BE2C (cell line): ENCODE measurements at regions not wholly inside any gene's neighbourhood (a gene's known extent, or its start where the extent isn't known, plus 50 kb on each side); places are given as distances from the start of the nearest gene placed in this dataset.
"Not testable (repeated sequence)": the region's sequence is repeated elsewhere in the genome, so short reads cannot be mapped to it uniquely, and the experiment has no call there.

Source experiments
- DNase-seq: peaks from one replicate; pipeline ENCODE4 v3.0.0-alpha.2; 2020
- H3K27me3 ChIP-seq: fragments of 250-450 bp; sonication (Bioruptor Pico); 2 replicates; pipeline ENCODE4 v1.5.1; 2020; ENCODE audit warnings: mild to moderate bottlenecking
- H3K36me3 ChIP-seq: fragments of 250-450 bp; sonication (Bioruptor Pico); 2 replicates; pipeline ENCODE4 v1.5.1; 2020; ENCODE audit warnings: mild to moderate bottlenecking
- H3K4me1 ChIP-seq: fragments of 250-450 bp; sonication (Bioruptor Pico); 2 replicates; pipeline ENCODE4 v1.5.1; 2020
- H3K4me3 ChIP-seq: 2 replicates; pipeline ENCODE4 v1.5.1; 2011; ENCODE audit warnings: low read depth, low read length
- H3K9me3 ChIP-seq: fragments of 250-450 bp; sonication (Bioruptor Pico); 2 replicates; pipeline ENCODE4 v1.5.1; 2020
- CTCF ChIP-seq: IDR thresholded peaks from 2 replicates; pipeline ENCODE4 v1.5.1; 2012; ENCODE audit warnings: mild to moderate bottlenecking, low read depth, low read length

DNA sequence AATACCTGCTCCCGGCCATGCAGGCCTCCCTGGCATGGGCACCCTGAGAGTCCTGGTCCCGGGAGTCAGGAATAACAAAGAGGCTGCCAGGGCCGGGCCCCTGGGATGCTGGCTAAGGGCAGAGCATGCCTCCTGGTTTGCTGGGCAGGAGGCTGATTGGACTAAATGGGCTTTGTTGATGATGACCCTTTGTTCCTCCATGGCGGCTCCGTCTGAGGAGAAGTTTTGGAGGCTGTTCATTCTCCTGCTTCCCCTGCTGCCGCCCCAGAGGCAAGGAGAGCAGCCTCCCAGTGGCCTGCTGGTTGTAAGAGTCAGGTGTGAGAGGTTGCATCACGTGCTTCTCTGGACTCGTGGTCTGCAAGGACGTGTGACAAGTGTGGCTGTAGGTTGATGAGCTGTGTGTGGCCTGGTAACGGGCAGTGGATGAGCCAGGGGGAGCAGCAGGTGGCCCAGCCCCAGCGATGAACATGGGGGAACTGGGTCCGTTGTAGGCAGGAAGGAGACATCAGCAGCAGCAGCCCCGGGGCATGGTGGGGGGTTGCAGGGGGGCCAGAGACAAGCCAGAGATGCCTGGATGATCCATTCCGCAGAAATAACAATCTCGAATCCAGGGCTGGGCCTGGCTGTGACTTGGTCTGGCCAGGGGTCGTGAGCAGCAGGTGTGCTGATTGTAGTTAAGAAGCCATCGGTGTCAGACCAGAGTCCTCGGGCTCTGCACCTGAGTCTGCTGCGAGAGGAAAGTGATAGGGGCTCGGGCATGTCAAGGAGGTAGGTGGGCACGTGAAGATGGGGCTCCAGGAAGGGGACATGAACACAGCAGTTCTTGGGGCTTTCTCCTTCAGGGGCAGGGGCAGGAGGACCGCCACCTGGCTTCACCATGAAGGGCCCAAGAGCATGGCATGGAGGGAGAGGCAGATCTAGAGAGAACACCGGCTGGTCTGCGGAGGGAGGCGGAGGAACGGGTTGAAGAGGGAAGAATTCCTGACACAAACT, 101.4 kb downstream of the TNFRSF13B start:
- H3K36me3 ChIP-seq = no peaks in the 10 kb centered on the region
- no peak overlapping the region for H3K4me3 ChIP-seq
- DNase-seq = no peak
- no peaks in the 10 kb centered on the region for H3K27me3 ChIP-seq
- no peak for TF ChIP-seq CTCF
- H3K9me3 ChIP-seq = no peaks in the 10 kb centered on the region
- H3K4me1 ChIP-seq = no peaks in the 10 kb centered on the region

- not testable (repeated sequence) for H3K4me3 ChIP-seq, H3K9me3 ChIP-seq, H3K27me3 ChIP-seq, DNase-seq, H3K36me3 ChIP-seq, H3K4me1 ChIP-seq
Observed at GRCh38 chr17:16869531-16870252, 102.2 kb downstream of the TNFRSF13B start.

DNA sequence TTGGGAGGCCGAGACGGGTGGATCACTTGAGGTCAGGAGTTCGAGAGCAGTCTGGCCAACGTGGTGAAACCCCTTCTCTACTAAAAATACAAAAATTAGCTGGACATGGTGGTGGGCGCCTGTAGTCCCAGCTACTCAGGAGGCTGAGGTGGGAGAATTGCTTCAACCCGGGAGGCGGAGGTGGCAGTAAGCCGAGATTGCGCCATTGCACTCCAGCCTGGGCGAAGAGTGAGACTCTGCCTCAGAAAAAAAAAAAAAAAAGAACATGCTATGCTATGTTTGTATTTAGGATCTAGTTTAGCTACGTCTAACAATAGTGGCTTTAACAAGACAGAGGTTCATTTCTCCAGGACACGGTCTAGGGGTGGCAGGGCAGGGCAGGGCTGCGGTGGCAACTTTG, 103.3 kb downstream of the TNFRSF13B start:
- H3K27me3 ChIP-seq, DNase-seq, H3K4me3 ChIP-seq, H3K9me3 ChIP-seq, H3K4me1 ChIP-seq, H3K36me3 ChIP-seq: not testable (repeated sequence)

DNA sequence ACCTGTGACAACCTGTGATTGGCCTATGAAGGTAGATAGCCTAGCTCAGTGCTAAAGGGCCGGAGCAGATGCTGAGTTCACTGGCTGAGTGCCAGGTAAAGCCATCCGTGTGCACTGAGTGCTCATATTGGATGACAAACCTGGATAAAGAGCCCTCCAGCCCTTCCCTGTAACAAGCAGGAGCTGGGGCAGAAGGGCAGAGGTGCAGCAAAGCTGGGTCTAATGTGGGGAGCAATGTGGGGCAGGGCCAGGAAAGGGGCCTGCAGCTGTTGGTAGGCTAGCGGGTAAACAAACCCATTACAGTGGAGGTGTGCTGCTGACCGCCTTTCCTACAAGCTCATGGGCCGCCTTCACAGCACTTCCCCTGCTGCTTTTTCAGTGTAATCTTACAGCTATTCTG, 104.4 kb downstream of the TNFRSF13B start:
- not testable (repeated sequence) for H3K27me3 ChIP-seq, H3K4me3 ChIP-seq, DNase-seq, H3K36me3 ChIP-seq, H3K9me3 ChIP-seq, H3K4me1 ChIP-seq

- H3K27me3 ChIP-seq, H3K4me3 ChIP-seq, H3K36me3 ChIP-seq, H3K9me3 ChIP-seq, DNase-seq, H3K4me1 ChIP-seq: not testable (repeated sequence)
Observed at GRCh38 chr17:16866841-16867240, 105.1 kb downstream of the TNFRSF13B start.

- no peak for DNase-seq
- Histone ChIP-seq H3K9me3 (no peaks in the 10 kb centered on the region), H3K36me3 (no peaks in the 10 kb centered on the region), H3K27me3 (no peaks in the 10 kb centered on the region), H3K4me3 (no peak overlapping the region), H3K4me1 (no peaks in the 10 kb centered on the region)
- no peak for TF ChIP-seq CTCF
Observed at GRCh38 chr17:16866436-16866835, 105.5 kb downstream of the TNFRSF13B start.

DNA sequence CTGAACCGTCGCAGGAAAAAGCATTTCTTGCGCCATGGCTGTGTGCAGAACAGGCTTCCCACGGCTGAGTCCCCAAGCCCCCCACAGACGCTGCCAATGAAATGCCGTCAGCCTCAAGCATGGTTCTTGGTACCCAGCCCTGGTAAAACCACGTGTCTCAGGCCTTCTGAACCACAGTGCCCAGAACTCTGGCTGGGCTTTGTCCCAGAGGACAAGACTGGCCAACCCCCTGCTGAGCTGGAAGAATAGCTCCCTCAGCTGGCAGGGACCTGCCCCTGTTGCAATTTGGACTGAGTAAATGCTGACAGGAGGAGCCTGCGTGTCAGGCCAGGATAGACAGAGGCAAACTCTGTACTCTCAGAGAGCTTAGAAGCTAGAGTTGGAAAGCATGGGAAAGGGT, 106.2 kb downstream of the TNFRSF13B start:
- not testable (repeated sequence) for DNase-seq, H3K4me1 ChIP-seq, H3K9me3 ChIP-seq, H3K4me3 ChIP-seq, H3K36me3 ChIP-seq, H3K27me3 ChIP-seq

DNA sequence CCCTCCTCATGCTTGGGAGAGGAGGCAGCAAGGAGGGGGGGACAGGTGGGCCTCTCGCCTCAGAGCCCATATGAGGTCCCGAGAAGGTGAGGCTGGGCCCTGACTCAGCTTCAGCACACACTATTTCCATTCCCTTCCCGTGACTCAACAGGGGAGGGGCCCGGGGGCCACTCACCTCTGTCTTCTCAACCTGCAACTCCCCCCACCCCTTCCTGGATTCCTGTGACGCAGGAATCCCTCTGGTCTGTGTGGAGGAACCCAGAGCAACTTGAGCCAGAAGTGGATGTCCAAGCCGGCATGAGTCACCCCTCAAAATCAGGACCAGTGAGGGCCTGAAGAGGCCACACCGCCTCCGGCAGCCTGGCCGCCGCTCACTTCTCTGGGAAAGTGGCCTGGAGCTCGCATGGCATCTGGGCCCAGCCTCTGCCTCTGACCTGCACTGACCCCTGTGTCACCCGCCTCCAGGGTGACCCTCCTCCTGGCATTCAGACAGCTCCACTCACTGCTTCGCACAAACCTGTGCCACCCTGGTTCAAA, 106.8 kb downstream of the TNFRSF13B start:
- not testable (repeated sequence) for H3K4me1 ChIP-seq, DNase-seq

DNA sequence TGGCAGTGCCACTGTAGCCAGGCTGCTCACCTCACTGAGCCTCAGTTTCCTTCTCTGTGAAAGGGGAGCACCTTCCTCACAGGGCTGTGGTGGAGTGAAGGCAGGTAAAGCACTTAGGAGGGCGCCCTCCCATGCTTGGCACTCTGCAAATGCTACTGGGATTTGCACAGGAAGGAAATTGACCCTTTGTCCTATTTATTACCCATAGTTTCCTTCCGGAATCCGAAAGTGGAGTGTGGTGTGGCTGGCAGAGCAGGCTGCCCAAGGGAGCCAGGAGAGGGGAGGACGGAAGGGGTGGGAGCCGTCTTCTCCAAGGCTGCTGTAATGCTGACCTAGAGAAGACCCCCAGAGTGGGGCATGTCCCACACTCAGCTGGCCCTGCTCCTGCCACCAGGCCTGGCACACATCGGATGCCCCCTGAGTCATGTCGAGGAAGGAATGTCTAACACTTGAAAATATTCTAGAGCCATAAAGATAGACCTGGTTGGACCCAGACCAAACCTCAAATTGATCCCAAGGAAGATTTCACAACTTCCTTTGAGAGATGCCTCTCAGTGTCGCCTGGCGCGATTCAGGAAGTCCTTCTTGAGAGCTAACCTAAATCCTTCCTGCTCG, 107.3 kb downstream of the TNFRSF13B start:
- not testable (repeated sequence) for H3K4me1 ChIP-seq, H3K4me3 ChIP-seq, DNase-seq, H3K36me3 ChIP-seq, H3K27me3 ChIP-seq, H3K9me3 ChIP-seq

More for the DNA sequence above, 106.8 kb downstream of the TNFRSF13B start:
- not testable (repeated sequence) for H3K4me3 ChIP-seq, H3K9me3 ChIP-seq, H3K27me3 ChIP-seq, H3K36me3 ChIP-seq

DNA sequence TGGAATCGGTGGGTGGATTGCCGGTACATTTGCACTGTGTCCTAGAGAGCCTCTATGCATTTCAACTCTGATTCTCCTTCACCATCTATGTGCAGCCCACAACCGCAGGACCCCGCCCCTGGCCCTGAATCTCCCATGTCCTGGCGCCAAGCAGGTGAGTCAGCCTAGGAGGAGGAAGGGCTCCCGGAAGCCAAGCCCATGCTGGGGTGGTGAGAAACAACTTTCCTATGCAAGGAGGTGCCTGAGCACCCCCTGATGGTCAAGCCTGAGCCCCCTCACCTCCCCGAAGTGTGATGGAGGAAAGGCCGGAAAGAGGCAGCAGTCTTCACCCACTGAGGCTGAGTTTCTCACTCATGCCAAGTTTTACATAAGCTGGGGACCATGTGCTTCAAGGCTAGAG, 110.8 kb downstream of the TNFRSF13B start:
- not testable (repeated sequence) for H3K4me3 ChIP-seq, H3K4me1 ChIP-seq, H3K9me3 ChIP-seq, H3K36me3 ChIP-seq, H3K27me3 ChIP-seq, DNase-seq

- H3K27me3 ChIP-seq, H3K36me3 ChIP-seq, H3K4me3 ChIP-seq, H3K4me1 ChIP-seq, H3K9me3 ChIP-seq, DNase-seq: not testable (repeated sequence)
Observed at GRCh38 chr17:16860467-16860866, 111.5 kb downstream of the TNFRSF13B start.

DNA sequence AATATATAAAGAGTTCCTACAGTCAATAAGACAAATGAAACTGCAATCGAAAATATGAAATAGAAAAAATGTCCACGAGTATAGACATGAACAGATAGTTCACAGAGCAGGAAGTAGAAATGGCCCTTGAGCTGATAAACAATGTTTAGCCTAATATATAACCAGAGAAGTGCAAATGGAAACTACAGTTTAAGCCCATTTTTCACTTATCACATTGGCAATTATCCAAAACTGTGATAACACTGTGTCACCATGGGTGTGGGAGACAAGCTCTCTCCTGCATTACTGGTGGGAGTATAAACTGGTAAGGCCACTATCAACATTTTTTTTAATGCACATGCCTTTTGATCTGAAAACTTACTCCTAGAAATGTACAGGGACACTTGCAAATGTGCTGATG, 112.4 kb downstream of the TNFRSF13B start:
- not testable (repeated sequence) for H3K9me3 ChIP-seq, H3K27me3 ChIP-seq, H3K36me3 ChIP-seq, H3K4me3 ChIP-seq, DNase-seq, H3K4me1 ChIP-seq

DNA sequence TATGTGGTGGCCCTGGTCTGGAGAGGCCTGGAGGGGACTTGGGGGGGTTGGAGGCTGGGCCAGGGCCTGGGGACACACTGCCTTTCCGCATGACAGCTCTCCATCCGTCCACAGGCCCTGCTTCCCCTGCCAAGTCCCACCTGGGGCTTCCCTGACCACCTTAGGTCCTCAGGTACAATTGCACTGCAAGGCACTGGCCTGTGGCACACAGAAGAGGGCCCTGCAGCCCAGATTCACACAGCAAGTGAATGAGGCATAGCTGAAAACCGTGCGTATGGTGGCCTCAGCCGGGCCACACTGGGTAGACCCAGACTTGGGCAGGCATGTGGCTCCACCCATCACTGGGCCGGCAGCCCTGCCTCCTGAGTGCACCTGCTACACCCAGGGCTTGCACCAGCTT, 114.2 kb downstream of the TNFRSF13B start:
- not testable (repeated sequence) for H3K27me3 ChIP-seq, H3K36me3 ChIP-seq, DNase-seq, H3K4me1 ChIP-seq, H3K4me3 ChIP-seq, H3K9me3 ChIP-seq
